Fibroblast of the aortic adventitia (primary cell): ENCODE measurements at regions not wholly inside any gene's neighbourhood (a gene's known extent, or its start where the extent isn't known, plus 50 kb on each side); places are given as distances from the start of the nearest gene placed in this dataset.
A peak's percentile ranks its signal among the peaks of the same experiment; 100 is the strongest.

Experiments
- DNase-seq: peaks from one replicate; pipeline ENCODE4 v3.0.0-alpha.2; 2010; ENCODE audit warnings: low read depth
- H3K4me3 ChIP-seq: 2 replicates; pipeline ENCODE4 v1.5.1; 2011; ENCODE audit warnings: low read depth, mild to moderate bottlenecking, control low read depth, low read length, moderate library complexity
- TF ChIP-seq, protein P1 (sequence below): IDR thresholded peaks from 2 replicates; pipeline ENCODE4 v1.5.1; 2011; ENCODE audit warnings: mild to moderate bottlenecking, low read length, control low read depth, inconsistent platforms; ENCODE audit not compliant: insufficient read depth

DNA sequence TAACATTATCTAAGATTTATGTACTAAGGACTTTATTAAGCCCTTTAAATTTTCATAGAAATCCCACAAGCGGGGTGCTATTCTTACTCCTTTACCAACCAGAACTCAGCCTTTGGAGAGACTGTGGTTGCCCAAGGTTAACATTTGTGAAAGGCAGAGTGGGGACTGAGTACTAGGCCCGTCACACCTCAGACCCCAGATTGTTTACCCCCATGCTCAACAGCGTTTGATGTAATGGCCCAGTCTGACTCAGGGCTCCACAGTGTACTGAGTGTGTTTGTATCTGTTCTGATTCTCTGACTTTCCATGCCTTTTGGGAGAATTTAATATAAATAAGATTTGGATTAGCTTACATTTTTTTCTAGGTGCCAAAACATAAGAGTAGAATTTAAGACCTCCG, 110.0 kb downstream of the GAS1 start:
- TF ChIP-seq, protein P1, sequence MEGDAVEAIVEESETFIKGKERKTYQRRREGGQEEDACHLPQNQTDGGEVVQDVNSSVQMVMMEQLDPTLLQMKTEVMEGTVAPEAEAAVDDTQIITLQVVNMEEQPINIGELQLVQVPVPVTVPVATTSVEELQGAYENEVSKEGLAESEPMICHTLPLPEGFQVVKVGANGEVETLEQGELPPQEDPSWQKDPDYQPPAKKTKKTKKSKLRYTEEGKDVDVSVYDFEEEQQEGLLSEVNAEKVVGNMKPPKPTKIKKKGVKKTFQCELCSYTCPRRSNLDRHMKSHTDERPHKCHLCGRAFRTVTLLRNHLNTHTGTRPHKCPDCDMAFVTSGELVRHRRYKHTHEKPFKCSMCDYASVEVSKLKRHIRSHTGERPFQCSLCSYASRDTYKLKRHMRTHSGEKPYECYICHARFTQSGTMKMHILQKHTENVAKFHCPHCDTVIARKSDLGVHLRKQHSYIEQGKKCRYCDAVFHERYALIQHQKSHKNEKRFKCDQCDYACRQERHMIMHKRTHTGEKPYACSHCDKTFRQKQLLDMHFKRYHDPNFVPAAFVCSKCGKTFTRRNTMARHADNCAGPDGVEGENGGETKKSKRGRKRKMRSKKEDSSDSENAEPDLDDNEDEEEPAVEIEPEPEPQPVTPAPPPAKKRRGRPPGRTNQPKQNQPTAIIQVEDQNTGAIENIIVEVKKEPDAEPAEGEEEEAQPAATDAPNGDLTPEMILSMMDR: no peak
- no peak for DNase-seq
- no peak overlapping the region for H3K4me3 ChIP-seq

DNA sequence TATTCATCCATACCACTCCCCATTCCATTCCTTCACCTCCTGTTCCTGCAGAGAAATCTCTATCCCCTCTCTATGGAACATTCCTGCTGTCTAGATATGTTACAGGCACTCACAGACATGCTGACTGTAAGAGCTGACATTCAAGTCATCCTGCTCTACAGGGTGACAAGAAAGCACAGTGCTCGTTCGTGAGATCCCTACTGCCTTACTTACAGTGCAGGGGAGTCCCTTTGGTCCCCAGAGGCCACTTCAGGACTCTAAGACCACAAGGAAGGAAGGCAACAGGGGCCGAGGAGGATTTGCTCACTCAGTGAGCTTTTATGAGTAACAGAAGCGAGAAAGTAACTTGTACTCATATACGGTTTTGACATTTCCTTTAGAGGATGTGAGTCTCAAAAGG, 110.5 kb downstream of the GAS1 start:
- DNase-seq: no peak
- no peak overlapping the region for H3K4me3 ChIP-seq
- TF ChIP-seq, protein P1: no peak

DNA sequence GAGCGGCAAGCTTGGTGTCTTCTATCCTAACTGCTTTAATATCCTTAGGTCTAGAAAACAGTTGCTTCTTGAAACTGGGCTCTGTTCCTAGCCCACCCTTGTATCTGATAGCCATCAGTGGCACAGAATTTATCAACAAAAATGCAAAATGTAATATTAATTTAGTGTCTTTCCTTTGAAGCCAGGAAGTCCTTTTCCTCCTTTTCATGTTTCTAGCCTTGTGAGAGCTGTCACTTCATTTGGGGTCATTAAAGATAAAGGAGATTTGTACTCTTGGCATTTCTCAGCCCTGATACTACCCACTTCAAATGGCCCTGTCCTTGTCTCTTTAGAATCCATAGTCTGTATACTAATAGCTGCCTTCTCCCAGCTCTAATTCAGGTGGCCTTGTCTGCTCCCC, 111.0 kb downstream of the GAS1 start:
- TF ChIP-seq, protein P1: no peak

DNA sequence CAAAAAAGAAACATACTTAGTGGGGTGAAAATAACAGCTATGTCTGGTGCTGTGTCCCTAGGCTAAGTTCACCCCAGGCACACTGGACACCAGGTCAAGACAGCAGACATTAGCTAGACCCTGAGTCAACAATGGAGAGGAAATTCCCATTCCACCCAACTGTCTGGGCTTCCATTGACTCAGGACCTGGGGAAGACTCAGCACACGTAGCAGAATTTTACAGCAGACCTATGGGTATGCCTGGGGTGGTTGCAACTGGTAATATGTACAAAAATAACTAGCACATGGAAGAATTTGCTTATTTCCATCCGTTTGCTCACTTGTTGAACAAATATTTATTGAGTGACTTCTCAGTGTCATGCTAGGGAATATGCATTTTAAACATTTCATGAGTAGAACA, 117.0 kb downstream of the GAS1 start:
- TF ChIP-seq, protein P1: no peak
- no peak overlapping the region for H3K4me3 ChIP-seq
- DNase-seq: no peak

More for the DNA sequence above, 111.0 kb downstream of the GAS1 start:
- H3K4me3 ChIP-seq: no peak overlapping the region
- no peak for DNase-seq

DNA sequence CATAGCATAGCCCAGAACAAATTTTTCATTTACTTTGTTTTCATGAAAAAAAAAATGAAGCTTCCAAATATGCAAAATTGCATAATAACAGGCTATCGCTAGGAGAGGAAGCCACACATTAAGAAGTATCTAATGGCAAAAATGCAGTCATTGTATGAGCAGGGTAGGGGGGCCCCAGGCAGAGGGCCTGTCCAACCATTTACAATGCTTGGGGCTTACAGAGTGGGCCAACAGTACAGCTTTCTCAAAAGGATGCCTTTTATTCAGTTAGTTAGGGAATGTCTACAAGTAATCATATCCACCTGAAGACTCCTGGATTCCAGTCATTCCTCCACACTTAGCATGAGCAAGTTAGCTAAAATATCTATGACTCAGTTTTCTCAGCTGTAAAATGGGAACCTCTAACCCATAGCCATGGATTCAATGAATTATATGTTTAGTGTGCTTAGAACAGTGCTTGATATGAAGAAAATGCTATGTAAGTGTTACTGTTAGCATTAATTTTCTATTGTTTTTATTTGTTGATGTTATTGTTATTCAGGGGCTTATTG, 117.7 kb downstream of the GAS1 start:
- TF ChIP-seq, protein P1: no peak
- H3K4me3 ChIP-seq: no peak overlapping the region
- DNase-seq: peak; percentile 10

DNA sequence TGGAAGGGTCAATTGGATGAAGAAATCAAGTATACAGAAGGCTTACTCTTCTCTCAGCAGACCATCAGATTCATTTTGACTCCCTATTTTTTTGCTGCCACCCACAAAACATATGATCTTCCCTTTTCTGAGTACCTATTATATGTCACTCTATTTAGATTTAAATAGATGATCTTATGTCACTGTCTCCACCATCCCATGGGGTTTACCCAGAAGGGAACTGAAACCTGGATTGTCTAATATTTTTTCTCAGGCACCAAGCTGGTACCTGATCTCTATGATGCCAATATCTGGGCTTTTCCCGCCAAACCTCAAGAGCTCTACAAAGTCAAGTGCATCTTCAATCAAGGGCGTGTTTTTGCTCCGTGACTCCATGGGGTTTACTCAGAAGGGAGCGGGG, 118.7 kb downstream of the GAS1 start:
- TF ChIP-seq, protein P1: no peak
- no peak for DNase-seq
- H3K4me3 ChIP-seq: no peak overlapping the region

DNA sequence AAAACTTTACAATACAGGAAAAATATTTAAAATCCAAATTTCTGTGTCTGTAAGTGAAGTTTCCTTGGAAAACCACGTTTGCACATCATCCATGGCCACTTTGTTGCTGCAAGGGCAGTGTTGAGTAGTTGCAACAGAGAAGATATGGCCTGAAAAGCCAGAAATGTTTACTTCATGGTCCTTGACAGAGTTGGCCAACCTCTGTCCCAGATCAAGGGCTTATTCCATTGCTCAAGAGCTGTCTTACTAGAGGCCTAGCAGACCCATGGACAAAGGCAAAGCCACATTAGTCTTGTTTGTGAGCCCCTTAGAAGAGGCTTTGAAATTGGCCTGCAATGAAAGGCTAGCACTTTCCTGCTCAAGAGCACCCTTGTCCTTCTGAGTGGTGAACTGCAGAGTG, 119.4 kb downstream of the GAS1 start:
- TF ChIP-seq, protein P1: no peak
- DNase-seq: no peak
- no peak overlapping the region for H3K4me3 ChIP-seq
